ENCODE measurements at regions not wholly inside any gene's neighbourhood (a gene's known extent, or its start where the extent isn't known, plus 50 kb on each side); places are given as distances from the start of the nearest gene placed in this dataset.

DNA sequence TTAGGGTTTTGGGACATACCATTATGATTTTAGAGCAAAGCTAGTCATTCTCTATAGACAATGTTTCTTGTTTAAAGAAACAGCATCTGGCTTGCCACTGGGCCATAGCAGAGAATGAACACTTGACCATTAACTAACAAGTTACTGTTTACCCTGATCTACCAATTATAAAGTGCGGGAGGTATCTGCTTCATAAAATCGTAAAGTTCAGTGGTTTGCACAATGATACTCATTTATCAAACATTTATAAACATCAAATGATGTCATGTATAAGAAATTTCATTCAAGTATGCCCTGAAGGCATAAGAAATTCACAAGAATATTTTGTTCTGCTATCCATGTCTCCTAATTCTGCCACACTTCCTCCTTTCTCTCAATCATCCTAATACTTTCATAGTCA lies 139.2 kb downstream of the PCDH20 start (continued):
- TF ChIP-seq, protein P1, sequence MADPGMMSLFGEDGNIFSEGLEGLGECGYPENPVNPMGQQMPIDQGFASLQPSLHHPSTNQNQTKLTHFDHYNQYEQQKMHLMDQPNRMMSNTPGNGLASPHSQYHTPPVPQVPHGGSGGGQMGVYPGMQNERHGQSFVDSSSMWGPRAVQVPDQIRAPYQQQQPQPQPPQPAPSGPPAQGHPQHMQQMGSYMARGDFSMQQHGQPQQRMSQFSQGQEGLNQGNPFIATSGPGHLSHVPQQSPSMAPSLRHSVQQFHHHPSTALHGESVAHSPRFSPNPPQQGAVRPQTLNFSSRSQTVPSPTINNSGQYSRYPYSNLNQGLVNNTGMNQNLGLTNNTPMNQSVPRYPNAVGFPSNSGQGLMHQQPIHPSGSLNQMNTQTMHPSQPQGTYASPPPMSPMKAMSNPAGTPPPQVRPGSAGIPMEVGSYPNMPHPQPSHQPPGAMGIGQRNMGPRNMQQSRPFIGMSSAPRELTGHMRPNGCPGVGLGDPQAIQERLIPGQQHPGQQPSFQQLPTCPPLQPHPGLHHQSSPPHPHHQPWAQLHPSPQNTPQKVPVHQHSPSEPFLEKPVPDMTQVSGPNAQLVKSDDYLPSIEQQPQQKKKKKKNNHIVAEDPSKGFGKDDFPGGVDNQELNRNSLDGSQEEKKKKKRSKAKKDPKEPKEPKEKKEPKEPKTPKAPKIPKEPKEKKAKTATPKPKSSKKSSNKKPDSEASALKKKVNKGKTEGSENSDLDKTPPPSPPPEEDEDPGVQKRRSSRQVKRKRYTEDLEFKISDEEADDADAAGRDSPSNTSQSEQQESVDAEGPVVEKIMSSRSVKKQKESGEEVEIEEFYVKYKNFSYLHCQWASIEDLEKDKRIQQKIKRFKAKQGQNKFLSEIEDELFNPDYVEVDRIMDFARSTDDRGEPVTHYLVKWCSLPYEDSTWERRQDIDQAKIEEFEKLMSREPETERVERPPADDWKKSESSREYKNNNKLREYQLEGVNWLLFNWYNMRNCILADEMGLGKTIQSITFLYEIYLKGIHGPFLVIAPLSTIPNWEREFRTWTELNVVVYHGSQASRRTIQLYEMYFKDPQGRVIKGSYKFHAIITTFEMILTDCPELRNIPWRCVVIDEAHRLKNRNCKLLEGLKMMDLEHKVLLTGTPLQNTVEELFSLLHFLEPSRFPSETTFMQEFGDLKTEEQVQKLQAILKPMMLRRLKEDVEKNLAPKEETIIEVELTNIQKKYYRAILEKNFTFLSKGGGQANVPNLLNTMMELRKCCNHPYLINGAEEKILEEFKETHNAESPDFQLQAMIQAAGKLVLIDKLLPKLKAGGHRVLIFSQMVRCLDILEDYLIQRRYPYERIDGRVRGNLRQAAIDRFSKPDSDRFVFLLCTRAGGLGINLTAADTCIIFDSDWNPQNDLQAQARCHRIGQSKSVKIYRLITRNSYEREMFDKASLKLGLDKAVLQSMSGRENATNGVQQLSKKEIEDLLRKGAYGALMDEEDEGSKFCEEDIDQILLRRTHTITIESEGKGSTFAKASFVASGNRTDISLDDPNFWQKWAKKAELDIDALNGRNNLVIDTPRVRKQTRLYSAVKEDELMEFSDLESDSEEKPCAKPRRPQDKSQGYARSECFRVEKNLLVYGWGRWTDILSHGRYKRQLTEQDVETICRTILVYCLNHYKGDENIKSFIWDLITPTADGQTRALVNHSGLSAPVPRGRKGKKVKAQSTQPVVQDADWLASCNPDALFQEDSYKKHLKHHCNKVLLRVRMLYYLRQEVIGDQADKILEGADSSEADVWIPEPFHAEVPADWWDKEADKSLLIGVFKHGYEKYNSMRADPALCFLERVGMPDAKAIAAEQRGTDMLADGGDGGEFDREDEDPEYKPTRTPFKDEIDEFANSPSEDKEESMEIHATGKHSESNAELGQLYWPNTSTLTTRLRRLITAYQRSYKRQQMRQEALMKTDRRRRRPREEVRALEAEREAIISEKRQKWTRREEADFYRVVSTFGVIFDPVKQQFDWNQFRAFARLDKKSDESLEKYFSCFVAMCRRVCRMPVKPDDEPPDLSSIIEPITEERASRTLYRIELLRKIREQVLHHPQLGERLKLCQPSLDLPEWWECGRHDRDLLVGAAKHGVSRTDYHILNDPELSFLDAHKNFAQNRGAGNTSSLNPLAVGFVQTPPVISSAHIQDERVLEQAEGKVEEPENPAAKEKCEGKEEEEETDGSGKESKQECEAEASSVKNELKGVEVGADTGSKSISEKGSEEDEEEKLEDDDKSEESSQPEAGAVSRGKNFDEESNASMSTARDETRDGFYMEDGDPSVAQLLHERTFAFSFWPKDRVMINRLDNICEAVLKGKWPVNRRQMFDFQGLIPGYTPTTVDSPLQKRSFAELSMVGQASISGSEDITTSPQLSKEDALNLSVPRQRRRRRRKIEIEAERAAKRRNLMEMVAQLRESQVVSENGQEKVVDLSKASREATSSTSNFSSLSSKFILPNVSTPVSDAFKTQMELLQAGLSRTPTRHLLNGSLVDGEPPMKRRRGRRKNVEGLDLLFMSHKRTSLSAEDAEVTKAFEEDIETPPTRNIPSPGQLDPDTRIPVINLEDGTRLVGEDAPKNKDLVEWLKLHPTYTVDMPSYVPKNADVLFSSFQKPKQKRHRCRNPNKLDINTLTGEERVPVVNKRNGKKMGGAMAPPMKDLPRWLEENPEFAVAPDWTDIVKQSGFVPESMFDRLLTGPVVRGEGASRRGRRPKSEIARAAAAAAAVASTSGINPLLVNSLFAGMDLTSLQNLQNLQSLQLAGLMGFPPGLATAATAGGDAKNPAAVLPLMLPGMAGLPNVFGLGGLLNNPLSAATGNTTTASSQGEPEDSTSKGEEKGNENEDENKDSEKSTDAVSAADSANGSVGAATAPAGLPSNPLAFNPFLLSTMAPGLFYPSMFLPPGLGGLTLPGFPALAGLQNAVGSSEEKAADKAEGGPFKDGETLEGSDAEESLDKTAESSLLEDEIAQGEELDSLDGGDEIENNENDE (IDR thresholded peaks at IDR 0.05; ENCODE audit: insufficient replicate concordance, low read length), result no peak
- no peak for TF ChIP-seq PHF8 (conservative IDR thresholded peaks at IDR 0.05; ENCODE audit: low read depth, low read length)
